Calu3 (cell line): ENCODE measurements at regions not wholly inside any gene's neighbourhood (a gene's known extent, or its start where the extent isn't known, plus 50 kb on each side); places are given as distances from the start of the nearest gene placed in this dataset.
A peak's percentile ranks its signal among the peaks of the same experiment; 100 is the strongest.

ENCODE experiments used
- BruUV-seq: library from RNA; stranded (reverse); fragments of 400-500 nt; replicated peaks from 2 replicates; lab custom pipeline; 2021; lab: Mats Ljungman, UMichigan
- CTCF ChIA-PET: fragments of 300-600 bp; sonication (Branson Sonifier 250); formaldehyde crosslinking; loops from one replicate; lab custom pipeline; 2022; ENCODE audit warnings: antibody characterized with exemption; lab: Charles Lee
- DNase-seq: peaks from one replicate; pipeline ENCODE4 v3.0.0; 2022
- H3K27ac Mint-ChIP-seq: one replicate; pipeline ENCODE4 v1.8.0; 2022; ENCODE audit warnings: mixed read lengths; ENCODE audit not compliant: unreplicated experiment
- H3K27me3 Mint-ChIP-seq: one replicate; pipeline ENCODE4 v1.8.0; 2022; ENCODE audit warnings: mixed read lengths; ENCODE audit not compliant: unreplicated experiment
- H3K36me3 Mint-ChIP-seq: one replicate; pipeline ENCODE4 v1.8.0; 2022; ENCODE audit warnings: mild to moderate bottlenecking, moderate library complexity, mixed read lengths; ENCODE audit not compliant: insufficient read depth, unreplicated experiment
- H3K4me1 Mint-ChIP-seq: one replicate; pipeline ENCODE4 v1.8.0; 2022; ENCODE audit warnings: mild to moderate bottlenecking, low read depth, mixed read lengths; ENCODE audit not compliant: unreplicated experiment
- H3K4me3 Mint-ChIP-seq: one replicate; pipeline ENCODE4 v1.8.0; 2022; ENCODE audit warnings: mild to moderate bottlenecking, low read depth, moderate library complexity, mixed read lengths; ENCODE audit not compliant: unreplicated experiment
- H3K9me3 Mint-ChIP-seq: one replicate; pipeline ENCODE4 v1.8.0; 2022; ENCODE audit warnings: low read depth, mixed read lengths; ENCODE audit not compliant: unreplicated experiment
- CTCF ChIP-seq: fragments of 200-600 bp; IDR thresholded peaks from one replicate; pipeline ENCODE4 v1.8.0; 2022; ENCODE audit warnings: antibody characterized with exemption; ENCODE audit not compliant: unreplicated experiment
- intact Hi-C: fragments of 100-400 bp; cut with micrococcal nuclease; formaldehyde crosslinking; loops from one replicate; pipeline ENCODE4 v1.10.0; 2022; ENCODE audit not compliant: unreplicated experiment

- DNase-seq, result no peak
- H3K27ac Mint-ChIP-seq, result no peak overlapping the region
- no peaks in the 10 kb centered on the region for H3K4me1 Mint-ChIP-seq
- no peaks in the 10 kb centered on the region for H3K9me3 Mint-ChIP-seq
- CTCF ChIA-PET, result interaction anchor here (0.6 kb wide), 1 partner anchor 183 kb away, joined by 3 read pairs; no protein-coding TSS in a partner anchor
- intact Hi-C loops, result no loop called here
- H3K27me3 Mint-ChIP-seq, result no peaks in the 10 kb centered on the region
- H3K4me3 Mint-ChIP-seq, result no peak overlapping the region
- no TSS peak for BruUV-seq
- no peak for TF ChIP-seq CTCF
- H3K36me3 Mint-ChIP-seq, result no peaks in the 10 kb centered on the region
These were observed 71.0 kb upstream of the RAPH1 start for GRCh38 chr2:203606051-203606450.

GRCh38 chr2:203610558-203610957, 75.5 kb upstream of the RAPH1 start:
- intact Hi-C loops, result no loop called here
- Mint-ChIP-seq H3K9me3 (no peaks in the 10 kb centered on the region), H3K4me1 (peaks cover 9% of the 10 kb centered on the region), H3K27me3 (no peaks in the 10 kb centered on the region), H3K36me3 (no peaks in the 10 kb centered on the region), H3K27ac (no peak overlapping the region), H3K4me3 (no peak overlapping the region)
- CTCF ChIA-PET, result no interaction called here
- TF ChIP-seq CTCF, result no peak
- BruUV-seq, result no TSS peak
- DNase-seq, result no peak

- CTCF ChIA-PET, result interaction anchor here (0.8 kb wide), 1 partner anchor 38 kb away, joined by 4 read pairs; no protein-coding TSS in a partner anchor
- Mint-ChIP-seq H3K36me3 (no peaks in the 10 kb centered on the region), H3K9me3 (no peaks in the 10 kb centered on the region), H3K27ac (no peak overlapping the region), H3K4me3 (no peak overlapping the region), H3K4me1 (peaks cover 17% of the 10 kb centered on the region), H3K27me3 (no peaks in the 10 kb centered on the region)
- TF ChIP-seq CTCF, result no peak
- DNase-seq, result peak; percentile 3
- intact Hi-C loops, result no loop called here
- BruUV-seq, result no TSS peak
These were observed 77.1 kb upstream of the RAPH1 start for GRCh38 chr2:203612246-203612645.

- intact Hi-C loops, result no loop called here
- no TSS peak for BruUV-seq
- H3K36me3 Mint-ChIP-seq, result peaks cover 4% of the 10 kb centered on the region
- no peaks in the 10 kb centered on the region for H3K9me3 Mint-ChIP-seq
- DNase-seq, result no peak
- CTCF ChIA-PET, result no interaction called here
- H3K4me3 Mint-ChIP-seq, result no peak overlapping the region
- no peak overlapping the region for H3K27ac Mint-ChIP-seq
- peaks cover 14% of the 10 kb centered on the region for H3K4me1 Mint-ChIP-seq
- no peak for TF ChIP-seq CTCF
- no peaks in the 10 kb centered on the region for H3K27me3 Mint-ChIP-seq
These were observed 84.3 kb upstream of the RAPH1 start for GRCh38 chr2:203619267-203619878.
